PC-3 (cell line): ENCODE measurements at regions not wholly inside any gene's neighbourhood (a gene's known extent, or its start where the extent isn't known, plus 50 kb on each side); places are given as distances from the start of the nearest gene placed in this dataset.

Experiments
- ATAC-seq: fragments of 200-7000 bp; cut with Tn5 transposase; 2 replicates; pipeline ENCODE4 v1.9.1; 2020; ENCODE audit warnings: mild to moderate bottlenecking, moderate library complexity
- BruUV-seq: library from RNA; stranded (reverse); fragments of 400-500 nt; replicated peaks from 2 replicates; lab custom pipeline; 2021; lab: Mats Ljungman, UMichigan
- CTCF ChIA-PET: fragments of 300-600 bp; sonication (Branson Sonifier 250); formaldehyde crosslinking; loops from one replicate; lab custom pipeline; 2022; ENCODE audit warnings: antibody characterized with exemption; lab: Charles Lee
- POLR2A ChIA-PET: fragments of 300-600 bp; sonication (Branson Sonifier 250); formaldehyde crosslinking; loops from one replicate; lab custom pipeline; 2022; ENCODE audit warnings: antibody characterized with exemption; ENCODE audit not compliant: unreplicated experiment; lab: Charles Lee
- DNase-seq: peaks from one replicate; pipeline ENCODE4 v3.0.0-alpha.2; 2015
- H2AFZ ChIP-seq: fragments of 300-600 bp; sonication (generic); 2 replicates; pipeline ENCODE4 v1.6.0; 2016; ENCODE audit warnings: antibody characterized with exemption, low read length
- H3F3A ChIP-seq: fragments of 300-600 bp; sonication (generic); one replicate; pipeline ENCODE4 v1.6.0; 2017; ENCODE audit warnings: antibody characterized with exemption, low read length, control low read depth, mild to moderate bottlenecking; ENCODE audit not compliant: unreplicated experiment
- H3K27ac ChIP-seq: fragments of 300-600 bp; sonication (generic); 2 replicates; pipeline ENCODE4 v1.5.1; 2016; ENCODE audit warnings: mild to moderate bottlenecking, low read length
- H3K27me3 ChIP-seq: fragments of 300-600 bp; sonication (generic); 2 replicates; pipeline ENCODE4 v1.6.1; 2016; ENCODE audit warnings: low read length, mixed read lengths
- H3K36me3 ChIP-seq: fragments of 300-600 bp; sonication (generic); 2 replicates; pipeline ENCODE4 v1.6.1; 2016; ENCODE audit warnings: low read depth, mixed run types, low read length, mixed read lengths
- H3K4me1 ChIP-seq: fragments of 300-600 bp; sonication (generic); 2 replicates; pipeline ENCODE4 v1.5.1; 2016; ENCODE audit warnings: low read length; ENCODE audit not compliant: insufficient read depth
- H3K4me2 ChIP-seq: fragments of 300-600 bp; sonication (generic); 2 replicates; pipeline ENCODE4 v1.6.0; 2016; ENCODE audit warnings: low read length
- H3K4me3 ChIP-seq: fragments of 300-600 bp; sonication (generic); 2 replicates; pipeline ENCODE4 v1.5.1; 2016; ENCODE audit warnings: mild to moderate bottlenecking, low read length, mixed read lengths
- H3K79me2 ChIP-seq: fragments of 300-600 bp; sonication (generic); 2 replicates; pipeline ENCODE4 v1.6.1; 2017; ENCODE audit warnings: low read length, mixed read lengths
- H3K9ac ChIP-seq: fragments of 300-600 bp; sonication (generic); 2 replicates; pipeline ENCODE4 v1.6.0; 2016; ENCODE audit warnings: mild to moderate bottlenecking, low read length
- H3K9me2 ChIP-seq: fragments of 300-600 bp; sonication (generic); replicated peaks from 2 replicates; pipeline ENCODE4 v1.6.1; 2016; ENCODE audit warnings: mixed run types, low read length, mixed read lengths
- H3K9me3 ChIP-seq: fragments of 300-600 bp; sonication (generic); 2 replicates; pipeline ENCODE4 v1.6.1; 2016; ENCODE audit warnings: low read length, mixed read lengths
- H4K20me1 ChIP-seq: fragments of 300-600 bp; sonication (generic); 2 replicates; pipeline ENCODE4 v1.6.1; 2016; ENCODE audit warnings: low read length, mixed read lengths
- CTCF ChIP-seq: fragments of 300-600 bp; sonication (generic); conservative IDR thresholded peaks from 2 replicates; pipeline ENCODE4 v1.5.1; 2017; ENCODE audit warnings: antibody characterized with exemption, low read depth, mild to moderate bottlenecking, low read length
- EZH2 ChIP-seq: fragments of 300-600 bp; sonication (generic); IDR thresholded peaks from one replicate; pipeline ENCODE4 v1.6.1; 2017; ENCODE audit warnings: antibody characterized with exemption, mild to moderate bottlenecking, low read length; ENCODE audit not compliant: unreplicated experiment
- EZH2phosphoT487 ChIP-seq: fragments of 300-600 bp; sonication (generic); IDR thresholded peaks from 2 replicates; pipeline ENCODE4 v1.6.1; 2018; ENCODE audit warnings: mild to moderate bottlenecking, antibody characterized with exemption, low read length, borderline replicate concordance
- intact Hi-C: fragments of 100-400 bp; cut with micrococcal nuclease; formaldehyde crosslinking; loops from 2 replicates; pipeline ENCODE4 v1.9.0; 2023

- no peak for DNase-seq
- H3K79me2 ChIP-seq = no peaks in the 10 kb centered on the region
- no peak for TF ChIP-seq EZH2phosphoT487
- TF ChIP-seq CTCF = no peak
- TF ChIP-seq EZH2 = no peak
- intact Hi-C loops = no loop called here
- peaks cover 31% of the 10 kb centered on the region for H3K27me3 ChIP-seq
- H2AFZ ChIP-seq = no peak overlapping the region
- H3K4me3 ChIP-seq = no peak overlapping the region
- no peak for ATAC-seq
- no peak overlapping the region for H3K9ac ChIP-seq
- ChIA-PET POLR2A (no interaction called here), CTCF (no interaction called here)
- H3K9me2 ChIP-seq = no peaks in the 10 kb centered on the region
- BruUV-seq = no TSS peak
- no peak overlapping the region for H3K27ac ChIP-seq
- no peaks in the 10 kb centered on the region for H3K36me3 ChIP-seq
- no peaks in the 10 kb centered on the region for H3K9me3 ChIP-seq
- no peaks in the 10 kb centered on the region for H3K4me1 ChIP-seq
- H3K4me2 ChIP-seq = no peak overlapping the region
- H4K20me1 ChIP-seq = no peaks in the 10 kb centered on the region
- no peaks in the 10 kb centered on the region for H3F3A ChIP-seq
Observed at GRCh38 chr12:4826909-4827308, 82.8 kb upstream of the KCNA1 start.

GRCh38 chr12:4828176-4828575 lies 81.5 kb upstream of the KCNA1 start:
- Histone ChIP-seq H3K4me1 (no peaks in the 10 kb centered on the region), H3K9me3 (no peaks in the 10 kb centered on the region), H3K9me2 (no peaks in the 10 kb centered on the region), H3K27ac (no peak overlapping the region), H3K4me2 (no peak overlapping the region), H3K4me3 (no peak overlapping the region), H3K27me3 (peaks cover 31% of the 10 kb centered on the region), H3K36me3 (no peaks in the 10 kb centered on the region), H3K9ac (no peak overlapping the region), H4K20me1 (no peaks in the 10 kb centered on the region), H2AFZ (no peak overlapping the region), H3F3A (no peaks in the 10 kb centered on the region), H3K79me2 (no peaks in the 10 kb centered on the region)
- ChIA-PET CTCF (no interaction called here), POLR2A (no interaction called here)
- ATAC-seq (no peak), DNase-seq (no peak)
- BruUV-seq = no TSS peak
- intact Hi-C loops = no loop called here
- no peak for TF ChIP-seq EZH2
- no peak for TF ChIP-seq EZH2phosphoT487
- no peak for TF ChIP-seq CTCF

GRCh38 chr12:4829161-4829792 lies 80.4 kb upstream of the KCNA1 start:
- Histone ChIP-seq H3F3A (no peaks in the 10 kb centered on the region), H3K4me1 (no peaks in the 10 kb centered on the region), H3K27me3 (peaks cover 31% of the 10 kb centered on the region), H3K36me3 (no peaks in the 10 kb centered on the region), H3K4me2 (no peak overlapping the region), H3K27ac (no peak overlapping the region), H4K20me1 (no peaks in the 10 kb centered on the region), H3K4me3 (no peak overlapping the region), H3K79me2 (no peaks in the 10 kb centered on the region), H3K9me3 (no peaks in the 10 kb centered on the region), H2AFZ (no peak overlapping the region), H3K9me2 (no peaks in the 10 kb centered on the region), H3K9ac (no peak overlapping the region)
- DNase-seq = no peak
- ATAC-seq = no peak
- POLR2A ChIA-PET = no interaction called here
- CTCF ChIA-PET = no interaction called here
- intact Hi-C loops = no loop called here
- TF ChIP-seq CTCF (no peak), EZH2phosphoT487 (no peak), EZH2 (no peak)
- no TSS peak for BruUV-seq
